Progenitor cell of endocrine pancreas (in vitro differentiated cells): ENCODE measurements at regions not wholly inside any gene's neighbourhood (a gene's known extent, or its start where the extent isn't known, plus 50 kb on each side); places are given as distances from the start of the nearest gene placed in this dataset.

ENCODE experiments used
- DNase-seq: peaks from one replicate; pipeline ENCODE4 v3.0.0; 2021; ENCODE audit warnings: low spot score; ENCODE audit not compliant: unreplicated experiment
- H3K27ac Mint-ChIP-seq: 2 replicates; pipeline ENCODE4 v1.8.0; 2021; ENCODE audit warnings: mild to moderate bottlenecking, moderate library complexity, mixed read lengths
- H3K27me3 Mint-ChIP-seq: 2 replicates; pipeline ENCODE4 v1.8.0; 2021; ENCODE audit warnings: mixed read lengths
- H3K36me3 Mint-ChIP-seq: 2 replicates; pipeline ENCODE4 v1.8.0; 2022; ENCODE audit warnings: mixed read lengths; ENCODE audit not compliant: insufficient read depth
- H3K4me1 Mint-ChIP-seq: 2 replicates; pipeline ENCODE4 v1.8.0; 2021; ENCODE audit warnings: low read depth, mixed read lengths
- H3K4me3 Mint-ChIP-seq: 2 replicates; pipeline ENCODE4 v1.8.0; 2021; ENCODE audit warnings: low read depth, mild to moderate bottlenecking, moderate library complexity, mixed read lengths
- H3K9me3 Mint-ChIP-seq: 2 replicates; pipeline ENCODE4 v1.8.0; 2021; ENCODE audit warnings: low read depth, mixed read lengths
- TF ChIP-seq, protein P1 (sequence below): fragments of 200-600 bp; sonication (generic); IDR thresholded peaks from one replicate; pipeline ENCODE4 v1.5.0; 2021; ENCODE audit warnings: antibody characterized with exemption, mild to moderate bottlenecking; ENCODE audit not compliant: unreplicated experiment

DNA sequence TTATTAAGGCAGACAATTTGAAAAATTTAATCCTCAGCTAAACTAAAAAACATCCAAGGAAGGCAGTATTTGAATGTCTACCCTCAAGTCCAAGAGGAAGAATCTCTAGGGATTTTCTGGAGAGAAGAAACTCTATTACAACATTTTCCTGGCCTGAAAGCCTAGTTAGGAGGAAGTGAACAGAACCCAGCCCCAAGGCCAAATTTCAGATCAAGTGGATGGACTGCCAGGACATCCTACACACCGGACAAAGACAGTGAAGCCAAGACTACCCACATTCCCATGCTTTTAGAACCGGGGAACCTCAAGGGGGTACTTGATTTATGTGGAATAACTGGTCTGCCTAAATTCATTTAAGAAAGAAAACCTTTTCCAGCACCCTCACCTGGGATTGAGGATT lies 108.9 kb upstream of the MEOX2 start:
- H3K27ac Mint-ChIP-seq: no peak overlapping the region
- H3K4me3 Mint-ChIP-seq: no peak overlapping the region
- DNase-seq: no peak
- H3K27me3 Mint-ChIP-seq: no peaks in the 10 kb centered on the region
- H3K4me1 Mint-ChIP-seq: no peaks in the 10 kb centered on the region
- no peaks in the 10 kb centered on the region for H3K36me3 Mint-ChIP-seq
- TF ChIP-seq, protein P1, sequence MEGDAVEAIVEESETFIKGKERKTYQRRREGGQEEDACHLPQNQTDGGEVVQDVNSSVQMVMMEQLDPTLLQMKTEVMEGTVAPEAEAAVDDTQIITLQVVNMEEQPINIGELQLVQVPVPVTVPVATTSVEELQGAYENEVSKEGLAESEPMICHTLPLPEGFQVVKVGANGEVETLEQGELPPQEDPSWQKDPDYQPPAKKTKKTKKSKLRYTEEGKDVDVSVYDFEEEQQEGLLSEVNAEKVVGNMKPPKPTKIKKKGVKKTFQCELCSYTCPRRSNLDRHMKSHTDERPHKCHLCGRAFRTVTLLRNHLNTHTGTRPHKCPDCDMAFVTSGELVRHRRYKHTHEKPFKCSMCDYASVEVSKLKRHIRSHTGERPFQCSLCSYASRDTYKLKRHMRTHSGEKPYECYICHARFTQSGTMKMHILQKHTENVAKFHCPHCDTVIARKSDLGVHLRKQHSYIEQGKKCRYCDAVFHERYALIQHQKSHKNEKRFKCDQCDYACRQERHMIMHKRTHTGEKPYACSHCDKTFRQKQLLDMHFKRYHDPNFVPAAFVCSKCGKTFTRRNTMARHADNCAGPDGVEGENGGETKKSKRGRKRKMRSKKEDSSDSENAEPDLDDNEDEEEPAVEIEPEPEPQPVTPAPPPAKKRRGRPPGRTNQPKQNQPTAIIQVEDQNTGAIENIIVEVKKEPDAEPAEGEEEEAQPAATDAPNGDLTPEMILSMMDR: no peak
- no peaks in the 10 kb centered on the region for H3K9me3 Mint-ChIP-seq

DNA sequence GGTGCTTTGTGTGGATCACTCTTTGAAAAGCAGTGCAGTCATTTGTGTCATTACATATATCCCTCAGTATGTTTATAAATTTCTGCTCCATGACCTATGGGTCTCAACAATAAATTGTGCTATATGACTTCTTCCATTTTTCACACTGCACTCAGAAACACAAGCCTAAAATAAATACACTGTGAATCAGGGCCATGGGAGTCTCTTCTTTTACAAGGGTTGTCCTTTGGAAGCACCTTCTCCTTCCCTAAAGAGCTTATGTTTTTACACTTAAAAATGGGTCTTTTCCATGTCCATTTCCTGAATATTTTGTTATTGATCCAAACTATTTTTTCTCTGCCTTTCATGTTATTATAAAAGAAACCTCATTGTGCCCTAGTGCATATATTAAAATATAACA lies 108.3 kb upstream of the MEOX2 start:
- Mint-ChIP-seq H3K4me1 (no peaks in the 10 kb centered on the region), H3K36me3 (no peaks in the 10 kb centered on the region), H3K27me3 (no peaks in the 10 kb centered on the region), H3K4me3 (no peak overlapping the region), H3K27ac (no peak overlapping the region), H3K9me3 (no peaks in the 10 kb centered on the region)
- TF ChIP-seq, protein P1: no peak
- DNase-seq: no peak

DNA sequence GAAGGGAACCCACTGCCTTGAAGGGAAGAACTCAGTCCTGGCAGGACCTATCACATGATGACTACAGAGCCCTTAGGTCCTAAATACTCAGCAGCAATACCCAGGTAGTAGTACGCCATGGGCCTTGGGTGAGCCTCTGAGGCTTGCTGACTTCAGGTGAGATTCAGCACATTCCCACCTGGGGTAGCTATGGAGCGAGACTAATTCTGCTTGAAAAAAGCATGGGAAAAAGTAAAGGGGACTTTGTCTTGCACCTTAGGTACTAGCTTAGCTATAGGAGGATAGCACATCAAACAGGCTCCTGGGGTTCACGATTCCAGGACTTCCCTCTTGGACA lies 98.2 kb upstream of the MEOX2 start:
- no peak for DNase-seq
- H3K9me3 Mint-ChIP-seq: no peaks in the 10 kb centered on the region

DNA sequence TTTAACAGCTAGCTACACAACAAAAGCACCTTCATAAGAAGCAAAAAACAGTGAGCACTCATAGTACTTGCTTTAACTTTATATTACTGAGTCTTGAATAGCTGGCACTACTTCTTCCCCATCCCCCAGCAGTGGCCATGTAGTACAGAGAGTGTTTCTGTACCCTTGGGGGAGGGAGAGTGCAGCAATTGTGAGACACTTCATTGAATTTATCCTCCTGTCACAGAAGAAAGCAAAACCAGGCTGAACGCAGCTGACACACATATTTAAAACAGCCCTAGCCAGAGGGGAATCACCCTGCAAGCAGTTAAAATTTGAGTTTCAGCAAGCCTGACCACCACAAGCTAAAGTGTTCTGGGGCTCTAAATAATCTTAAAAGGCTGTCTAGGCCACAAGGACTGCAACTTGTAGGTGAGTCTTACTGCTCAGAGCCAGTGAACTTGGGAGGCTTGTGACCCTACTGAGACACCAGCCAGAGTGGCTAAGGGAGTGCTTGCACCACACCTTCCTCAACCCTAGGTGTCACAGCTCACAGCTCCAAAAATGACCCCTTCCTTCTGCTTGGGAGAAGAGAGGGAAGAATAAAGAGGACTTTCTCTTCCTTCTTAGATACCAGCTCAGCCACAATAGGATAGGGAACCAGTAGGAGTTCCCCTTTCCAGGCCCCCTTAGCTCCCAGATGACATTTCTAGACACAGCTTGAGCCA lies 97.7 kb upstream of the MEOX2 start:
- no peak overlapping the region for H3K4me3 Mint-ChIP-seq
- no peaks in the 10 kb centered on the region for H3K27me3 Mint-ChIP-seq
- no peaks in the 10 kb centered on the region for H3K4me1 Mint-ChIP-seq
- DNase-seq: no peak
- no peak overlapping the region for H3K27ac Mint-ChIP-seq
- H3K9me3 Mint-ChIP-seq: no peaks in the 10 kb centered on the region
- no peaks in the 10 kb centered on the region for H3K36me3 Mint-ChIP-seq
- TF ChIP-seq, protein P1: no peak

More for the DNA sequence above, 98.2 kb upstream of the MEOX2 start:
- TF ChIP-seq, protein P1: no peak
- Mint-ChIP-seq H3K4me1 (no peaks in the 10 kb centered on the region), H3K27me3 (no peaks in the 10 kb centered on the region), H3K27ac (no peak overlapping the region), H3K4me3 (no peak overlapping the region), H3K36me3 (no peaks in the 10 kb centered on the region)

DNA sequence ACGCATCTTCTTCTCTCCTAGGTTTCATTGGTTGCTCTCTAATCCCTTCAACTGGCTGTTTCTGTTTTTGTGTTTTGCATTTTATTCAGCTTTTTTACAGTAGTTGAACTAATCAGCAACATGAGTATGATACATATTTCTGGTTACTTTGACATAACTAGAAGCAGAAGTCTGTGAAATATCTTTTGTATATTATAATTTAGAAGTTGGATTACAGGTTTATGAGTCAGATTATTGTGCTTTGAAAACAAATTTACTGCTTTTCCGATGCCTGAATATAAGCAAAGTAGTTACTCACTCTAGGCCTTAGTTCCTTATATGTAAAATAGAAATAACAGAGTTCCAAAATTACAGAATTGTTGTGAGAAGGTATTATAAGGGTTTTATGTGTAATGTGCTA lies 96.2 kb upstream of the MEOX2 start:
- no peak overlapping the region for H3K27ac Mint-ChIP-seq
- H3K27me3 Mint-ChIP-seq: no peaks in the 10 kb centered on the region

More for the DNA sequence above, 96.2 kb upstream of the MEOX2 start:
- no peaks in the 10 kb centered on the region for H3K9me3 Mint-ChIP-seq
- no peak for DNase-seq
- H3K4me1 Mint-ChIP-seq: no peaks in the 10 kb centered on the region
- H3K4me3 Mint-ChIP-seq: no peak overlapping the region
- no peaks in the 10 kb centered on the region for H3K36me3 Mint-ChIP-seq
- TF ChIP-seq, protein P1: no peak
